ENCODE measurements at regions not wholly inside any gene's neighbourhood (a gene's known extent, or its start where the extent isn't known, plus 50 kb on each side); places are given as distances from the start of the nearest gene placed in this dataset.

- TF ChIP-seq TEAD4 (IDR thresholded peaks at IDR 0.05) (no peak), ZBTB7A (IDR thresholded peaks at IDR 0.05; ENCODE audit: low read depth) (no peak)
Observed at GRCh38 chr15:97745481-97746071, 214.9 kb upstream of the ARRDC4 start.
